ENCODE measurements at regions not wholly inside any gene's neighbourhood (a gene's known extent, or its start where the extent isn't known, plus 50 kb on each side); places are given as distances from the start of the nearest gene placed in this dataset.

- H3K9me3 Mint-ChIP-seq (ENCODE audit: unreplicated experiment) = no peaks in the 10 kb centered on the region
- H3K4me1 Mint-ChIP-seq (ENCODE audit: unreplicated experiment) = peaks cover 5% of the 10 kb centered on the region
- no peak overlapping the region for H3K27ac Mint-ChIP-seq (ENCODE audit: unreplicated experiment)
Observed at GRCh38 chr2:19749507-19749836, 152.3 kb downstream of the TTC32 start.

GRCh38 chr2:19748711-19749506, 152.9 kb downstream of the TTC32 start:
- no peak for TF ChIP-seq CTCF (IDR thresholded peaks at IDR 0.05; ENCODE audit: unreplicated experiment)
- no peaks in the 10 kb centered on the region for H3K9me3 Mint-ChIP-seq (ENCODE audit: unreplicated experiment)
- H3K4me3 Mint-ChIP-seq (ENCODE audit: unreplicated experiment) = no peak overlapping the region
- DNase-seq (ENCODE audit: low spot score) = no peak
- peaks cover 12% of the 10 kb centered on the region for H3K27me3 Mint-ChIP-seq (ENCODE audit: unreplicated experiment)
- H3K4me1 Mint-ChIP-seq (ENCODE audit: unreplicated experiment) = peaks cover 5% of the 10 kb centered on the region
- H3K27ac Mint-ChIP-seq (ENCODE audit: unreplicated experiment) = no peak overlapping the region
- no peaks in the 10 kb centered on the region for H3K36me3 Mint-ChIP-seq (ENCODE audit: low read depth, unreplicated experiment)

More at GRCh38 chr2:19749507-19749836, 152.3 kb downstream of the TTC32 start:
- DNase-seq (ENCODE audit: low spot score) = no peak
- Mint-ChIP-seq H3K4me3 (ENCODE audit: unreplicated experiment) (no peak overlapping the region), H3K27me3 (ENCODE audit: unreplicated experiment) (peaks cover 12% of the 10 kb centered on the region), H3K36me3 (ENCODE audit: low read depth, unreplicated experiment) (no peaks in the 10 kb centered on the region)
- TF ChIP-seq CTCF (IDR thresholded peaks at IDR 0.05; ENCODE audit: unreplicated experiment) = no peak

- TF ChIP-seq CTCF (IDR thresholded peaks at IDR 0.05; ENCODE audit: unreplicated experiment) = no peak
- Mint-ChIP-seq H3K27ac (ENCODE audit: unreplicated experiment) (no peak overlapping the region), H3K27me3 (ENCODE audit: unreplicated experiment) (peaks cover 13% of the 10 kb centered on the region), H3K4me1 (ENCODE audit: unreplicated experiment) (peaks cover 5% of the 10 kb centered on the region), H3K4me3 (ENCODE audit: unreplicated experiment) (no peak overlapping the region), H3K9me3 (ENCODE audit: unreplicated experiment) (no peaks in the 10 kb centered on the region), H3K36me3 (ENCODE audit: low read depth, unreplicated experiment) (no peaks in the 10 kb centered on the region)
- DNase-seq (ENCODE audit: low spot score) = no peak
Observed at GRCh38 chr2:19748073-19748375, 153.8 kb downstream of the TTC32 start.

GRCh38 chr2:19747310-19748072, 154.3 kb downstream of the TTC32 start:
- peaks cover 5% of the 10 kb centered on the region for H3K4me1 Mint-ChIP-seq (ENCODE audit: unreplicated experiment)
- no peak overlapping the region for H3K4me3 Mint-ChIP-seq (ENCODE audit: unreplicated experiment)
- peaks cover 13% of the 10 kb centered on the region for H3K27me3 Mint-ChIP-seq (ENCODE audit: unreplicated experiment)
- no peaks in the 10 kb centered on the region for H3K9me3 Mint-ChIP-seq (ENCODE audit: unreplicated experiment)
- H3K27ac Mint-ChIP-seq (ENCODE audit: unreplicated experiment) = peak overlapping the region; percentile 70
- TF ChIP-seq CTCF (IDR thresholded peaks at IDR 0.05; ENCODE audit: unreplicated experiment) = no peak
- DNase-seq (ENCODE audit: low spot score) = no peak
- no peaks in the 10 kb centered on the region for H3K36me3 Mint-ChIP-seq (ENCODE audit: low read depth, unreplicated experiment)
